MG63 (cell line): ENCODE measurements at regions not wholly inside any gene's neighbourhood (a gene's known extent, or its start where the extent isn't known, plus 50 kb on each side); places are given as distances from the start of the nearest gene placed in this dataset.

ENCODE experiments used
- DNase-seq: peaks from one replicate; pipeline ENCODE4 v3.0.0-alpha.2; 2020
- H3K27me3 ChIP-seq: fragments of 250-450 bp; sonication (Bioruptor Pico); 2 replicates; pipeline ENCODE4 v1.5.1; 2020; ENCODE audit warnings: mild to moderate bottlenecking, moderate library complexity
- H3K36me3 ChIP-seq: fragments of 250-450 bp; sonication (Bioruptor Pico); 2 replicates; pipeline ENCODE4 v1.5.1; 2020; ENCODE audit warnings: mild to moderate bottlenecking, moderate library complexity
- H3K4me3 ChIP-seq: fragments of 250-450 bp; sonication (Bioruptor Pico); 2 replicates; pipeline ENCODE4 v1.5.1; 2020; ENCODE audit warnings: mild to moderate bottlenecking, moderate library complexity
- H3K9me3 ChIP-seq: fragments of 250-450 bp; sonication (Bioruptor Pico); 2 replicates; pipeline ENCODE4 v1.5.1; 2020; ENCODE audit warnings: mild to moderate bottlenecking, moderate library complexity

- DNase-seq = no peak
- no peaks in the 10 kb centered on the region for H3K27me3 ChIP-seq
- H3K4me3 ChIP-seq = no peak overlapping the region
- no peaks in the 10 kb centered on the region for H3K9me3 ChIP-seq
- H3K36me3 ChIP-seq = no peaks in the 10 kb centered on the region
These were observed 161.5 kb downstream of the HSD17B3 start for GRCh38 chr9:96140296-96141127.

- Histone ChIP-seq H3K27me3 (no peaks in the 10 kb centered on the region), H3K36me3 (no peaks in the 10 kb centered on the region), H3K9me3 (no peaks in the 10 kb centered on the region), H3K4me3 (no peak overlapping the region)
- DNase-seq = peak; percentile 95
These were observed 162.2 kb downstream of the HSD17B3 start for GRCh38 chr9:96139592-96140295.

DNA sequence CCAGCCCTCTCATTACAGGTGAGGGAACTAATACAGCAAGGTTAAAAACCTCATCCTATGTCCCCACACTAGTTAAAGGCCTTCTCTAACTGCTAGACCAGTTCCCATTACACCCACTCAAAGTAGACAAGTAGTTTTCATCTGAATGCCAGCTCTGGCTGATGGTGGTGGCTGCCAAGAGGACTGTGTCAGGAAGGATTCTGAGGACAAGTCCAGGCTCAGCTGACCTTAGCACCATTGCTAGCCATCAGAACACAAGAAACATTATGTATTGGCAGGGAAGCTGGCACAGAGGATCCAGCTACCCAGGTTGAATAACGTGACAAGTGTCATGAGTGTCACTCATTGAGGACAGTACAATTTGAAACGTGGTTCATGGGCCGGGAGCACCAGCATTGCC is 163.4 kb downstream of the HSD17B3 start:
- H3K27me3 ChIP-seq = no peaks in the 10 kb centered on the region
- no peaks in the 10 kb centered on the region for H3K9me3 ChIP-seq
- DNase-seq = peak; percentile 17
- H3K4me3 ChIP-seq = no peak overlapping the region
- H3K36me3 ChIP-seq = no peaks in the 10 kb centered on the region

- DNase-seq = peak; percentile 35
- no peaks in the 10 kb centered on the region for H3K36me3 ChIP-seq
- H3K4me3 ChIP-seq = peak overlapping the region; percentile 17
- H3K27me3 ChIP-seq = no peaks in the 10 kb centered on the region
- H3K9me3 ChIP-seq = no peaks in the 10 kb centered on the region
These were observed 164.1 kb downstream of the HSD17B3 start for GRCh38 chr9:96137671-96138429.

GRCh38 chr9:96136992-96137670 is 164.8 kb downstream of the HSD17B3 start:
- peak; percentile 67 for DNase-seq
- Histone ChIP-seq H3K9me3 (no peaks in the 10 kb centered on the region), H3K27me3 (no peaks in the 10 kb centered on the region), H3K4me3 (peak overlapping the region; percentile 17), H3K36me3 (no peaks in the 10 kb centered on the region)

DNA sequence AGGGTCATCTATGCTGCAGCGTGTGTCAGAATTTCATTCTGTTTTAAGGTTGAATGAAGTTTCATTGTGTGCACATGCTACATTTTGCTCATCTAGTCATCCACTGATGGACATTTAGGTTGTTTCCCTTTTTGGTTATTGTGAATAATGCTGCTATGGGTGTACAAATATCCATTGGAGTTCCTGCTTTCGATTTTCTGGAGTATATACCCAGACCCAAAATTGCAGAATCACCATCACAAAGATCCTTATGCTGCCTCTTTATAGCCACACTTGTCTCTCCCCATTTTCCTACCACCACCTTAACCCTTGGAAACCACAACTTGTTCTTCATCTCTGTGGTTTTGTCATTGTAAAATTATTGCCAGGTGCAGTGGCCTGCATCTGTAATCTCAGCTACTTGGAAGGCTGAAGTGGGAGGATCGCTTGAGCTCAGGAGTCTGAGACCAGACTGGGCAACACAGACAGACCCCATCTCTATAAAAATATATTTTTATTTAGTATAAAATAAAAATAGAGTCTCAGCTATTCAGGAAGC is 166.2 kb downstream of the HSD17B3 start:
- Histone ChIP-seq H3K36me3 (no peaks in the 10 kb centered on the region), H3K9me3 (no peaks in the 10 kb centered on the region), H3K27me3 (no peaks in the 10 kb centered on the region), H3K4me3 (no peak overlapping the region)
- no peak for DNase-seq

GRCh38 chr9:96135076-96135752 is 166.8 kb downstream of the HSD17B3 start:
- no peak for DNase-seq
- no peak overlapping the region for H3K4me3 ChIP-seq
- no peaks in the 10 kb centered on the region for H3K27me3 ChIP-seq
- H3K9me3 ChIP-seq = no peaks in the 10 kb centered on the region
- H3K36me3 ChIP-seq = no peaks in the 10 kb centered on the region

DNA sequence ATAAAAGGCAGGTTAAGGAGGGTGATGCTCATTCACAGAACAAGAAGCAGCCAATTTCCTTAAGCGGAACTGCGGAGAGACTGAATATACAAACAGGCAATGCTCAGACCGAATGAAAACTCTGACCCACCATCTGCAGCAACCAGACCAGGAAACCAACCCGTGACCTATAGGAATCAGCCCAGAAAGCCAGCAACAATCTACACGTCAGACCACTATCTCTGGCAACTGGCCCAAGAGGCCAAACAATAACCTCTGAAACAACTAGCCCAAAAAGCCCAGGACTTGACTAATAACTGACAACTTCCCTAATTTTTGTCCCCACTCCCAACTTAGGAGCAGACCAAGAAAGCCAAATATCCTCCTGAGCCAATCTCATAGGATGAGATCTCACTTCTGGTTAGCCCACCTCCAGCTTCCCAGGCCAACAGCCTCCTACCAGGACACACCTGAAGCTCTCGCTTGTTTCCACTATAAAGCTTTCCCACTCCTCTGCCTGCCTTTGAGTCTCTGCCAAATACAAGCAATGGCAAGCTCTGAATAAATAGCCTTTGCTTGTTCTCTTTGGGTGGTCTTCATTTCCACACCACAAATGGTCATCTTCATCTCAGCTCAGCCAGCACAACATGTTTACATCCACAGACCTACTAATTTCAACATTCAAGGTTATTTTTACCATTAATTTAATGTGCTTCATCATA is 168.5 kb downstream of the HSD17B3 start:
- Histone ChIP-seq H3K27me3 (no peaks in the 10 kb centered on the region), H3K36me3 (no peaks in the 10 kb centered on the region), H3K9me3 (no peaks in the 10 kb centered on the region), H3K4me3 (no peak overlapping the region)
- DNase-seq = no peak

GRCh38 chr9:96131825-96132224 is 170.2 kb downstream of the HSD17B3 start:
- no peak for DNase-seq
- Histone ChIP-seq H3K36me3 (no peaks in the 10 kb centered on the region), H3K9me3 (no peaks in the 10 kb centered on the region), H3K4me3 (no peak overlapping the region), H3K27me3 (no peaks in the 10 kb centered on the region)

GRCh38 chr9:96130970-96131369 is 171.0 kb downstream of the HSD17B3 start:
- Histone ChIP-seq H3K36me3 (no peaks in the 10 kb centered on the region), H3K27me3 (no peaks in the 10 kb centered on the region), H3K9me3 (no peaks in the 10 kb centered on the region), H3K4me3 (no peak overlapping the region)
- no peak for DNase-seq

DNA sequence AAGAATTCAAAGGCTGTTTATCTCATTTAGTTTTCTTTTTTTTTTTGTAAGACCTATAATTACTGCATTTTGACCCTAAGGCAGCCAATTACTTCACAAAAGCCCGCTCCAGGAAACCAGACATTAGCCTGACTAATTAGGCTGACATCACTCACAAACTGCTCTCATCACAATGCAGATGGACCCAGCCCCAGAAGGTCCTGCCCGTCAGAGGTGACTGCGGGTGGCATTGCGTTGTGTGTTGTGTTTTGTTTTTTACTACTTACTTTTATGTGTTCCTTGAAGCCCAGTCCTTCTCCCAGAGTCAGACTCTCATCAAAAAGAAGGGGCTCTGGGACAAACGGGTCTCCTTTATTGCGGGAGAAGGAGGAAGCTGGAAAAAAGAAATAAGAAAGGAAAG is 172.2 kb downstream of the HSD17B3 start:
- DNase-seq = no peak
- Histone ChIP-seq H3K36me3 (no peaks in the 10 kb centered on the region), H3K4me3 (no peak overlapping the region), H3K9me3 (no peaks in the 10 kb centered on the region), H3K27me3 (no peaks in the 10 kb centered on the region)

- no peaks in the 10 kb centered on the region for H3K27me3 ChIP-seq
- DNase-seq = no peak
- no peaks in the 10 kb centered on the region for H3K36me3 ChIP-seq
- no peaks in the 10 kb centered on the region for H3K9me3 ChIP-seq
- no peak overlapping the region for H3K4me3 ChIP-seq
These were observed 173.1 kb downstream of the HSD17B3 start for GRCh38 chr9:96128880-96129279.

DNA sequence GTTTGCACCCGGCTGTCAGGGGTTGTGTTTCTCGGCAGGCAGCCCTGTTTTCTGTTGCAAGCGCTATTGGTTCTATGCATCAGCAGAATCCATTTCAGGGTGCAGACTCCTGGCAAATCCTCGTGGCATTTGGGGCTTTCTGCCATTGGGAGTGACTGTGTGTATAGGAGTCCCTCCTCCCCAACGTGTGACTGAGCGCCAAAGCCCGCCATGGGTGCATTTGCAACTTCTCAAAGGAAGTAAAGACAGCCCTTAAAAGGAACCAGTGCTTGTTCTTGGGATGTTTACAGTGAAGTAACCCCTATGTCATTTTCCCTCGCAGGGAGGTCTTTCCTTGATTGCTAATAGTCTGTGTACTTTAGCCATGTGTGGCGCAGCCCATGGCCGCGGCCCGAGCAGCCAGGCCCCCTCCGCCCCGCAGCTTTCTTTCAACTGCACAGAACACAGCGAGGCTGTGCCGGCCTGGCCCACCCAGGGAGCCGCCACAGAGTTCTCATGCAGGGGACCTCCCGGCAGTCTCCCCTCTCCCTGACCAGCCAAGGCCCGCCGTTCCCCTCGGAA is 175.6 kb downstream of the HSD17B3 start:
- Histone ChIP-seq H3K36me3 (no peaks in the 10 kb centered on the region), H3K27me3 (no peaks in the 10 kb centered on the region)

GRCh38 chr9:96125624-96126023 is 176.4 kb downstream of the HSD17B3 start:
- H3K9me3 ChIP-seq = no peaks in the 10 kb centered on the region
- DNase-seq = no peak

More for the DNA sequence above, 175.6 kb downstream of the HSD17B3 start:
- Histone ChIP-seq H3K9me3 (no peaks in the 10 kb centered on the region), H3K4me3 (no peak overlapping the region)
- no peak for DNase-seq

GRCh38 chr9:96122751-96123150 is 179.2 kb downstream of the HSD17B3 start:
- Histone ChIP-seq H3K36me3 (no peaks in the 10 kb centered on the region), H3K4me3 (no peak overlapping the region), H3K27me3 (no peaks in the 10 kb centered on the region), H3K9me3 (peaks cover 4% of the 10 kb centered on the region; the same call in 1 of the 2 replicates)
- DNase-seq = no peak

More at GRCh38 chr9:96125624-96126023, 176.4 kb downstream of the HSD17B3 start:
- Histone ChIP-seq H3K4me3 (no peak overlapping the region), H3K27me3 (no peaks in the 10 kb centered on the region), H3K36me3 (no peaks in the 10 kb centered on the region)
